HK-2 (cell line): ENCODE measurements at regions not wholly inside any gene's neighbourhood (a gene's known extent, or its start where the extent isn't known, plus 50 kb on each side); places are given as distances from the start of the nearest gene placed in this dataset.

ENCODE experiments used
- DNase-seq: peaks from one replicate; pipeline ENCODE4 v3.0.0-alpha.2; 2018; ENCODE audit not compliant: unreplicated experiment

DNA sequence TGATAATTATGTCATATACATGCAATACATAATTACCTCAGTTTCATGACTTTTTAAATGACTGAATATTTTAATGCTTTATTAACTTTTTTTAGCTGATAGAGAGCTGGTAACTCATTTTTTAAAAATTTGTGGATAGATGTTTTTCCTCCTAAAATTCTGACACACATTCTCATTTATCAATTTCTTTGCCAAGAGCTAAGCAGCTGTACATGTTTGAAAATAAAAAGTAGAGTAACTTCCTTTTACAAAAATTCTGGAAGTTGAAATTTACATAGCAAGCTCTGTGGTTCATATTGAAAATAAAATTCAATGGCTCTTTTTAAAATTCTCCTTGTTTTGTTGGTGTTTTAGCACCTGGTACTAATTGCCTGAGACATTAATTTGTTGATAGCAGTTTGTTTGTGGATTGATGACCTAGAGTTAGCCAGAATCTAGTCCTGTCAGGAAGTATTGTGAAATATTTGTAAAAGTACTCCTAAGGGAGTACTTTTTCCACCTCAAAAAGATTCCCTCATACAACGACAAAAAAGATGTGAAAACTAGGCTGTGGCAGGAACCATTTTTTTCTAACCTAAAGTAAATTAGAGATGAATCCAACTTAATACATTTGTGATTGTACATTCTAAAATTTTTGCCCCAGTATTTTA, 621.8 kb downstream of the BCKDHB start:
- no peak for DNase-seq

DNA sequence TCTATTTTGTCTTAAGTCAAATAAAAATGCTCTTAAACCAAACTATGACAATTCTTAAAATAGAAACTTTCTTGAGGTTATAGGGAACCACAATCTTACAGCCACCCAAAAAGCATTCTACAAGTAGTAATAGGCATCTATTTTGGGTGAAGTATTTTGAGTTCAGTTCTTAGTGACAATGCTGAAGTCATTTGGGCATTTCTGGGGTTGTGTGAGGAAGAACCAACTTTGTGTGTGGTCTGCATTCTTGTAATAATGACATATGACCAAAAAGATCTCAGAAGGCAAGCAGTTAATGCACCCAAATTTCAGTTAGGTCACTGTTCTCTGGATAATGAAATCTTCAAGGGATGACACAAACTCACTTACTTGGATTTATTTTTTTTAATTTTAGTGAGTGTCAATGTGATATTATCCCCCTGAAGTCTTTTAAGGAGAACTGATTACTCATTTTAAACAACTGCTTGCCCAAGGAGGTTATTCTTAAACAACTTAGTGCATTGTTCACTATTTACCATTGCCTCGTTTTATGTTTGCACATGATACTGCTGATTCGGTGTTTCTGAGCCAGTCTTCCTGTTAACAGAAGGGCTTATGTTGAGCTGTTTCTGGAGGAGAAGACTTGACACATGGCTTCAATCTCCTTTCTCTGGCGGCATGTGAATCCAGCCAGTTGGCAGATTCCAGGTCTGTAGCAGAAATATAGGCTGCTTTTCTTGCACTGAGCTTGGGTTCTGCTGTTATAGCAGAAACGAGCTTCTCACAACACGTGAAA, 618.9 kb downstream of the BCKDHB start:
- no peak for DNase-seq

DNA sequence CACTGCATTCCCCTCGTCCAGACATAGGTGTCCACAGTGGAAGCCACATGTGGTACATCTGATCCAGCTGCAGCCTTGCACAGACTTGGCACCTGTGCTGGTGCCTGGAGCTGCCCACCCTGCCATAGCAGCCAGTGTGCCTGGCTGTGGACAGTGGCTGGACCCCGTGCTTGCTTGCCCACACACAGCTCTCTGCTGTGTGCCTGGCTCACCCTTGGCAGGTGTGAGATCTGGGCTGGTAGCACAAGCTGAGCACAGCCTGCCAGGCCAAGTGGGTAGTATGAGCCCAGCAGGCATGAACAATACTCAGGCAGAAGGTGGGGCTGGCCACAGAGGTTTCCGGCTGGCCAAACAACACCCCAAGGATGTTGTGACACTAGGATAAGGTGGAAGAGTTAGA, 614.4 kb downstream of the BCKDHB start:
- no peak for DNase-seq

DNA sequence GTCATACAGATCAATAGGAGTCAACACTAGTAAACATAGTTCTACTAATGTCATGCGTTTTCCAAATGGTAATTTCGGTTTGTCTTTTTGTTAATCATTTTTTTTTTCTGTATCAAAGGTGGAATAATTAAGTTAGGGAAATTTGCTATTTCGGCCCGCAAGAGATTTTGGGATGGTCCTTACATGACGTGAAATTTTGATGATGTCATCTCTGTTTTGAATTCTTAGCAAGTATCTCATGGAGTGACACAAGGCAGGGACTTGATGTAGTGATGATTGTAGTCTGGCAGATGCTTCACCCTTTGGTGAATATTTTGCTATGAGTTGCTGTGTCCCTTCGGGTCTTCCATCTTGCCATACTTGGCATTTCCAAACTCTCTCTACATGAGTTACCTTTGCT, 608.0 kb downstream of the BCKDHB start:
- DNase-seq: no peak

DNA sequence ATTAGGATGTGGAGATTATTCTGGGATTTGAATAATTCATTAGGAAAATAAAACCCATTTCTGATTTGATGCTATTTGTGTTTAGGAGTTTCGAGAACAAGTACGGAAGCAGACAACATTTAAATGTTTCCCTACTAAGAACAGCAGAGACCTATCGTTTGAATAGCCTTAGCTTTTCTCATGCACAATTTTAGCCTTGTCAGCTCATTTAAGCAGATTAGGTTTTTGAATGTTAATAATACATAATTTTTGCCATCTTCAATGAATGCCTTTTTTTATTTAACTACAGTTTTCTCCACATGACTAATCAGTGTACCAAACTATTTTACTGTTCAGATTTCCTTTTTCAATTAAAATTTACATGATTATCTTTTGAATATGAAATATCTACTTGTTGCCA, 592.0 kb downstream of the BCKDHB start:
- no peak for DNase-seq

DNA sequence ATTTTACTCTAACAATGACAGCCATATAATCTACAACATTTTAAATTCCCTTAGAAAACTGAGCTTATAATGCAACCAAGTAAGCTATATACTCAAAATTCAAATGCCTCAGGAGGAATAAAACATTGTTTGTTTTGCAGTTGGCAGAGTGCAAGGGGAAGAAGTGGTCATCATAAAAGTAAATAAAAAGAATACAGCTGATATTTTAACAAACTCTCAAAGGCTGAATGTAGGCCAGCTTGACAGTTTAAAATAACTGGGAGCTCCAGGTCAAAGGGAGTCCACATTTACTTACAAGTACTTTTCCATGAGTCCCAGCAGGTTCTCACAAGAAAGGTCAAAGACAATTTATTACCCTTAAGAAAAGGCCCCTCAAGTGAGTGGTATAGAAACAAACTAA, 589.8 kb downstream of the BCKDHB start:
- no peak for DNase-seq

DNA sequence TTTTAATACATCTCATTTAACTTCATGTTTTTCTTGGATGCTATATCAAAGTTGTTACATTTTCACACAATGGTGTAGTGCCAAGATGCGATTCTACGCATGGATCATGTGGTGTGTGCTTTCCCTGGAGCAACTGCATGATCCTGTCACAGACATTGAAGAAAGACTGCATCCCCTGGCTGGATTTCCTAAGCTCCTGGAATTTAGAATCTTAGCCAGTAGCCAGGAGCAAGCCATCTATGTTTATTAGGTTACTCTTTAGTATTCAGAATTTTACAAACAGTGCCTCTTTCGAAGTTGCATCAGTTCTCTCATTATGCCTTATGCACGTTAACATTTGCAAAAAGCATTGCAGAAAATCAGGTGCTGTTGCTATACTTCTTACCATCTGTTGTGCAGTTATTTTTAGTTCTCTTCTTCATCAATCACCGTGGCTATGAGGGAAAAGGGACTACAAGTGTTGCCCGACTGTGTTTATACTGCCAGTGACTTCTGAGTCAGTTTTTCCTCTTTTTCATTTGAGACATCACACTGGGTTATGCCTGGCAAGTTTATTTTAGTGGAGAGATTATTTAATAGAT, 584.2 kb downstream of the BCKDHB start:
- DNase-seq: no peak

DNA sequence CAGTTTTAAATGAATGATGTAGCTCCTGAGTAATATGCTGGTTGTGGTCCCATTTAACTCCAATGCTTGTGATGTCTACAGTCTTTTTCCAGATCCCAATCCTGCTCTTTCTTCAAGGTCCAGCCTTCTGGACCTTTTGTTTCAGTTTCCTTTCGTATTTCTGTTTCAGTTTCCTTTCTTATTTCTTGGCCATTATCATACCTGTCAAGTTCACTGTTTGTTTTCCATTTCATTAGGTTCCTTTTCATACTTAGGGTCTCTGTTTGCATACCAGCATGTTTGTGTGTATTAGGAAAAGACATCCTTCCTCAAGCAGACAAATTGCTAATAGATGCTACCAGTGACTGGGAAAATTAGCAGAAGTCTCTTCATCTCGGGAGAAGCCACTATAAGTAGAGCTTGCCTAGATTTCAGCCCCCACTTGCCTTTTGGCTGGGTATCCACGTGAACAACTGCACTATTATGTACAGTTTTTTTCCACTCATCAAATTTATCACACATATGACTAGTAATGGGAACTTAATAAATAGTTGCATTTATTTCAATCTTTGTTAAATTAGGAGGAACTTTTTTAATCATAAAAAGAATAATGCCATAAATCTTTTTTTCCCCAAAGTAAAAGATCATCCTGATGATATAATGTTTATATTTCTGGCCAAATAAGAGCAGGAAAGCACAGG, 583.4 kb downstream of the BCKDHB start:
- no peak for DNase-seq

DNA sequence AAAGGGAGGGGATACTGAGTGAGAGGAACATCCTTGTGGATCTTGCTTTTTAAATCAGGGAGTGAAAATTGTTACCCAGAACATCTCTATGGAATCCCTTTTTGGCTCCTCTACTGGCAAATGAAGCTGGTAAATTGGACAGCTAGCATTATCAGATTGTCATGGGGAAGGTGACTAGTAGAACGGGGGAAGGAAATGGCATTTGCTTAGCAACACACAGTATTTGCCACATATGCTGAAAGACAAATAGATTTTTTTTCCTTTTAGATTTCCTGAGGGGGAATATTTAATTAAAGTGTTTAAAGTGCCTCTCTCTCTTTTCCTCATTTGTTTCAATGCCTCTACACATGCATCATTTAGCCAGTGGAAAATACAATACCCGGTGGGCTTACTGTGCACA, 573.5 kb downstream of the BCKDHB start:
- DNase-seq: no peak

DNA sequence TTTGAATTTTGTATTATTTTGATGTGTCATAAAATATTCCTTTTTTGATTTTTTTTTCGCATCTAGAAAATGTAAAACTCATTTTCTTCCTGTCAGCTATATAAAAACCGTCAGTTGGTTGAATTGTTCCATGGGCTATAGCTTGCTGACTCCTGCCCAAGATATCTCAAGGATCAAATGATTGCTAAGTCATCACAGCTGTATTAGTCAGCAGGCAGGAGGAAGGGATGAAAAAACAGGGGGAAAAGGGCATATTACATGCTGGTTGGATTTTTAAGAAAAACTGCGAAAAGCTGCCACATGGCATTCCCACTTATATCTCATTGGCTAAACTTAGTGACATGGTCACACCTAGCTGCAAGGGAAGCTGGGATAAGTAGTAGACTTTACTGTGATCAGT, 569.9 kb downstream of the BCKDHB start:
- no peak for DNase-seq

DNA sequence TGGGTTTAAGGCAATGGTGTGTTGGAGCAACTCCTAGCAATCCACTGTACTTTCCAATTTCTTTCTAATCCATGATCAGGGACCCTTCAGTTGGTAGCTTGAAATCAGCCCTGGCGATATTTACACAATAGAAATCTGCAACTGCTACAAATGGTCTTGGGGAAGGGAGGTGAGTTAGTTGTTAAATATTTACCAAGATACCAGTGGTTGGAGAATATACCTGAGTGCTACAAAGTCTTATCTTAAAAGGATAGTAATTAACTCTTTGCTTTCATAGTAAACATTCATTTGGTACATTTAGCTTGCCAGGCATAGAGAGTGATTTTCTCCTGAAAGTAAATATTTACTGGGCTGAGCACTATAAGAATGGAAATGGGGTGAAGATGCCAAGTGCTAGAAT, 568.2 kb downstream of the BCKDHB start:
- no peak for DNase-seq

DNA sequence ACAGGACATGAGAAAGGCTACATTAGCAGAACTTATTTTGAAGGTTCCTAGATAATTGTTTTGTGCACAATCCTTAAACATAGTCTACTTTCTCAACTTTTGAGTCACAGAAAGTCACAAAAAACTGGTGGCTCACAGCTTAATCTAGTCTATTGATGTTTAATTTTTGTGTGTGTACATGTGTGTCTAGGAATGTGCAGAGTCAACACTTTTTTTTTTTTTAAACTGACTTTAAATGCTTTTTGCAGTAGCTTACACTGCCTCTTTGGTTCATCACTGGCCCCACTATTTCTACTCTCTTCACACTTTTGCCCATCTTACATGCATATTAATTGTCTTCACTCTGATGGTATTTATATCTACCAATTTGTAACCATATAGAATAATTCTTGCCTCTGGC, 566.9 kb downstream of the BCKDHB start:
- no peak for DNase-seq

DNA sequence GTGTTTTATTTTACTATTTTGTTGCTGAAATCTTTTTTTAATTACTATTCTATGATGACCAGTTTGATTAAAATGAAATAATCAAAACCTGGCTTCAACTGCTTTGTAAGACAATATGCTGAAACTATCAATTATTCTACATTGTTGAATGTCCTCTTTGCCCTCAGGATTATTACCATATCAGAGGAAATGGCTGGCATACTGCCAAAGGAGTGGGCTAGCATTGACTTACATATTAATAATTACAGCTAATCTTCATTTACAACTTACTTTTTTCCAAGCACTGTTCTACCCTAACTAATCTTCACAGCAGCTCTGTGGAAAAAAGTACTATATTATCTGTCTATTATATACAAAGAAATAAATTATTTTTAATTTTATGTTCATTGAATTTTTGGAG, 560.5 kb downstream of the BCKDHB start:
- no peak for DNase-seq

DNA sequence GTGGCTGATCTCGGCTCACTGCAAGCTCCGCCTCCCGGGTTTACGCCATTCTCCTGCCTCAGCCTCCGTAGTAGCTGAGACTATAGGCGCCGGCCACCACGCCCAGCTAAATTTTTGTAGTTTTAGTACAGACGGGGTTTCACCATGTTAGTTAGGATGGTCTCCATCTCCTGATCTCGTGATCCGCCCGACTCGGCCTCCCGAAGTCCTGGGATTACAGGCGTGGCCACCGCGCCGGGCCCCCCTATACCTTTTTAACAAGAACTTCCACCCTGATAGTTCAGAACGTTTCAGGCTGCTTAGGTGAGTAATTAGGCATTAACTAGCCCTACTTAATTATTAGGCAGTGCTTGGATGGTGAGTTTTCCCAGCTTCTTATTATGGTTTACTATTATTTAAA, 552.5 kb downstream of the BCKDHB start:
- DNase-seq: no peak

DNA sequence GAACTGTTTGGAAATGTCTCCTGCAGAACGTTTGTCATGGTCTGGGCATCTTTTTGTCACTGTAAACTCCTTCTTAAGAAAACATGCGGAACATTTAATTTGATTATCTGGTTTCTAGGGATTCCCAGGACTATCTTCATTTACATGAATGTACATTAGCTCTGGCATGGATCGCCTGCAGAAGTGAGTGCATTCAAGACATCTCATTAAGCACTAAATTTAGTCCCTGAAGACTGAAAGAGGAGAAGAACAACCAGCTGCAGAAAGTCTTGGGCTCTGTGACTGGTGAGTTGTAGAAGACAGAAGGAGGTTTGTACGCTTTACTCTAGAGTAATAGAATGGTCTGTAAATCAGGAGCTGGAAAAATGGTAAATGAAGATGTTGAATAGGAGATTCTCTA, 540.7 kb downstream of the BCKDHB start:
- DNase-seq: no peak

DNA sequence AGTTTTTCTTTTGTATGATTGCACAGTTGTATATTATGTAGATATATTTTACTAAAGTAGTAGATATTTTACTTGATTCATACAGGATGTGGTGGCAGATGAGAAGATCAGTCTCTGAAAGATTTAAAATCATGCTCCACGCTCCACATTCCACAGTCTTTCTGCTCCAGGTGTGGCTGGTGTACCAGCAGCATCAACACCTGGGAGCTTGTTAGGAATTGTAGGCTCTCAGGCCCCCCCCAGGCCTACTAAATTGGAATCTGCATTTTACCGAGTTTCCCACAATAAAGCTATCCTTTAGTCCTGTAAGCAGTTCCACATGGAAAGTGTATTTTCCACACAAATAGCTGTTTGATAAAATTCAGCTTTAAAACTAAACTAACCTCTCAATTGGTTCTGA, 537.4 kb downstream of the BCKDHB start:
- DNase-seq: no peak

DNA sequence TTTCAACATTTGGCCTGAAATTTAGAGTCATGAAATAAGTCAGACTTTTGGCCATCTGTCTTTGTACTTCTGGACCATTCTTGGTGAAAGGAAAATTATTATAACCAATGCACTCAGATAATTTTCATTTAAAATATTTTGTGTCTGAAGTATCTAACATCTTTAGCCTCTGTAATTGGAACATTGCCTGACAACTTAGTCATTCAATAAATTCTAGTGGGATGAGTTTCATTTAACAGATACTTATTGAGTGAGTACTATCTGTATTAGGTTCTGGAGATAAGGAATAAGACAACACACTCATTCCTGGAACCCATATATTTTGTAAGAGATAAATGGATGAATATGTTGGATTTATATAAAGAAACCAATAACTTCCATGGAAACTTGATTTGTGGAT, 536.0 kb downstream of the BCKDHB start:
- no peak for DNase-seq

DNA sequence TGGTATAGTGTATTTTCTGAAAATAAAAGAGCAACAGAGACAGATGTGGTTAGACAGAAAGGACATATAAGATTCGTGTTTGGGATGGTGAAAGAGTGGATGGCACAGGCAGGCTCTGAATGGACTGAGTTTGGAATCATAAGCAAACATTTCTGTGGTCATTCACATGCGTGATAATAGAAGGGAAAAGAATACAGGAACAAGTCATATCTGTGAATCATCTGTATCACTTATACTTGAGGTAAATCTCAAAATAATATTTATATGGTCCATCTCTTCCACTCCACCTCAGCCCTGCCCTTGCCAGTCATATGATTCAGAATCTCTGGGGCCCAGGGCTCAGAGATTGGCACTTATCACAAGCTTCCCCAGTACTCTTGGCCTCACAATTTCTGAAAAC, 535.1 kb downstream of the BCKDHB start:
- no peak for DNase-seq

DNA sequence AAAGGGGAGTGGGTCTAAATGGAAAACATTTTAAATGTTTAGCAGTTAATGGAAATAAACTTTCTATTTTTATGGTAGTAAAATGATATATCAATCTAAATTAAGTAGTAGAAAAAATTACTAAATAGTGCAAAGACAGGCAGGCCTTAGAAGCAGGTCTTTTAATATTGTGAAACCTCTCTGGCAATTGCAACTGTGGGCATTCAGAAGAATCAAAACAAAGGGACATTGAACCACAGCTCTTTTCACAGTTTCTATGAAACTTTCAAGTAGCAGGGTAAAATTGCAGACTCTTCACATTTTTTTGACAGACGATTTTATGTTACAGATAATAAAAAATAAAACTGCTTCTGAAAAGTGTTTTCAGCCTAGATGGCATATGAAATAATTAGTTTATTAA, 533.7 kb downstream of the BCKDHB start:
- no peak for DNase-seq

DNA sequence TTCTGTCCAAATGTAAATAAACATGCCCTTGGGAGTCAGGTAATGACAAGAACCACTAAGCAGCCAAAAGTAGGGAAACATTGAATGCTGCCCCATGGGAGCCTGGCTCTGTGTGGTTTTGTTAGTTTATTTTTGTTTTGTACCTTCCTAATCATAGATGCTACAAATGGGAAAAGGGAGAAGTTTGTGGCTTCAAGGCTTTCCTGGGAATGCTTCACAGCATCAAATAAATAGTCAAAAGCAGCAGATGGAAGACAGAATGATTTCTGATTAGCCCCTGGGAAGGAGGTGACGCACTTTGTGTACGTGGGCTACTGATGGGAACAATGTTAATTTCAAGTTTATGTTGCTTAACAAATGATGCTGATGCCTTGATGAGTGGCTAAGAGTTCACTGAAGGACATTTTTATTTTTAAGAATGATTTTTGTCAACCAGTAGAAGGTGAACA, 532.7 kb downstream of the BCKDHB start:
- no peak for DNase-seq

DNA sequence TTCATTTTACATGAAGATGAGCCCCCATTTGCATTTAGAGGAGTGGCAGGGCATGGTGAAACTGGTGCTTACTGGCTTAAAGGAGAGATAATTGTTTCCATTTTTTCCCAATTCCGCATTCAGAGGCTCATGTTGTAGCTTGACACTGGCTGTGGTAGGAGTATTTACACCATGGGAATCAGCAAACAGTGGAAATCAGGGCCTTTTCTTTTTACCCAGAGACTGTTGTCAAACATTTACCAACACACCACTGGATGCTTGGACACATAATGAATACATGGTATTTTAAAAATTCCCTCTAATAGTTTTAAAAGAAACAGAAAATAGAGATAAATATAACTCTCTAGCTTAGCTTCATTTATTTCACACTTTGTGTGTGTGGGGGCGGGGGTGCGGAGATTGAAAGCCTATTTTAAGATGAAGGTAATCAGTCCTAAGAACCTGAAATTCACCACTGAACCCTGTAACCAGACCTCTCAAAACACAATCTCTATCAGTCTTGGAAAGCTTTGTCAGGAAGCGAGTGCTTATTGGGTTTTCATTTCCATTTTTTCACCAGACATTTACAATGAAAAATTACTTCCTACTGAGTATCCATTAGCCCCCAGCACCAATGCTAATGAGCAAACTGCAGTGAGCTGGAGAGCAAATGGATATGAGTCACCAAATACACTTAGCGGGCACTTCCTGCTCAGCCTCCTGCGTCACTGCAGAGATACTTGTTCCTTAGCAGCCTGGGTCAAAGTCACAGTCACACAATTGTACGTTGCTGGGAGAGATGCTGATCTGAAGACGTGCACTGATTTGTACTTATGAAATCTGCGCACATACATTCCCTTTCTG, 532.0 kb downstream of the BCKDHB start:
- DNase-seq: peak; percentile 41

DNA sequence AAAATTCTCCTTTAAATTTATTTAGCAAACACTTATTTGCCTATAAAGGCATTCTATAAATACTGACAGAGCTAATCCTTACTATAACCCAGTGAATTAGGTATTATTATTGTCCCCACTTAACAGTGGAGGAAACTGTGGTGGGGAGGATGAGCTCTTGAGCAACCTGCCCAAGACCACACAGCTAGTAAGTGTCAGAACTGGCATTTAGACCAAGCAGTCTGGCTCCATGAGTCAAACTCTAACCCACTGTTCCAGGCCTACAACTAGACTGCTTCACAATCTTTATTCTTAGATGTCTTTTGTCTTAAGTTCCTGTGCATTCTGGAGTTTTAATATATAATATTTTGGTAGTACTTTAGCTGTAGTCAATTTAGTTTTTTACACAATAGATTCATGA, 530.8 kb downstream of the BCKDHB start:
- DNase-seq: no peak
